ENCODE measurements at regions not wholly inside any gene's neighbourhood (a gene's known extent, or its start where the extent isn't known, plus 50 kb on each side); places are given as distances from the start of the nearest gene placed in this dataset.
"Not testable (repeated sequence)": the region's sequence is repeated elsewhere in the genome, so short reads cannot be mapped to it uniquely, and the experiment has no call there.

GRCh38 chr5:2534970-2535369 lies 216.5 kb downstream of the IRX2 start:
- Histone ChIP-seq H3K9me3 (ENCODE audit: insufficient read depth, low read length) (no peaks in the 10 kb centered on the region), H3K9me2 (replicated peaks; ENCODE audit: insufficient read depth, low read length) (no peaks in the 10 kb centered on the region), H3K27ac (ENCODE audit: low read depth, low read length) (no peak overlapping the region), H3F3A (ENCODE audit: insufficient read depth) (no peaks in the 10 kb centered on the region), H3K36me3 (ENCODE audit: low read length) (no peaks in the 10 kb centered on the region), H4K20me1 (ENCODE audit: low read depth, low read length) (no peaks in the 10 kb centered on the region), H3K27me3 (ENCODE audit: low read length) (no peaks in the 10 kb centered on the region), H3K4me2 (ENCODE audit: low read depth, low read length, poor library complexity, severe bottlenecking) (no peak overlapping the region), H2AFZ (ENCODE audit: low read depth, low read length, severe bottlenecking) (no peak overlapping the region), H3K9ac (ENCODE audit: low read length) (no peak overlapping the region), H3K79me2 (ENCODE audit: insufficient read depth, low read length) (no peaks in the 10 kb centered on the region), H3K4me3 (ENCODE audit: insufficient read depth, low read length, poor library complexity, severe bottlenecking) (no peak overlapping the region)
- TF ChIP-seq EZH2phosphoT487 (conservative IDR thresholded peaks at IDR 0.05; ENCODE audit: low read length) (no peak), CTCF (IDR thresholded peaks at IDR 0.05; ENCODE audit: insufficient read depth, low read length, poor library complexity, severe bottlenecking) (no peak)

- no peak overlapping the region for H2AFZ ChIP-seq (ENCODE audit: low read depth, low read length, severe bottlenecking)
- H3K27ac ChIP-seq (ENCODE audit: low read depth, low read length) = no peak overlapping the region
- H3K9me2 ChIP-seq (replicated peaks; ENCODE audit: insufficient read depth, low read length) = no peaks in the 10 kb centered on the region
- H3F3A ChIP-seq (ENCODE audit: insufficient read depth) = no peaks in the 10 kb centered on the region
- no peak overlapping the region for H3K9ac ChIP-seq (ENCODE audit: low read length)
- H3K4me3 ChIP-seq (ENCODE audit: insufficient read depth, low read length, poor library complexity, severe bottlenecking) = no peak overlapping the region
- no peak for TF ChIP-seq CTCF (IDR thresholded peaks at IDR 0.05; ENCODE audit: insufficient read depth, low read length, poor library complexity, severe bottlenecking)
- TF ChIP-seq EZH2phosphoT487 (conservative IDR thresholded peaks at IDR 0.05; ENCODE audit: low read length) = no peak
- no peaks in the 10 kb centered on the region for H3K79me2 ChIP-seq (ENCODE audit: insufficient read depth, low read length)
- H3K4me2 ChIP-seq (ENCODE audit: low read depth, low read length, poor library complexity, severe bottlenecking) = no peak overlapping the region
- H3K27me3 ChIP-seq (ENCODE audit: low read length) = no peaks in the 10 kb centered on the region
- H3K36me3 ChIP-seq (ENCODE audit: low read length) = no peaks in the 10 kb centered on the region
- no peaks in the 10 kb centered on the region for H3K9me3 ChIP-seq (ENCODE audit: insufficient read depth, low read length)
- H4K20me1 ChIP-seq (ENCODE audit: low read depth, low read length) = no peaks in the 10 kb centered on the region
These were observed 217.2 kb downstream of the IRX2 start for GRCh38 chr5:2534251-2534650.

GRCh38 chr5:2533848-2534247 lies 217.6 kb downstream of the IRX2 start:
- not testable (repeated sequence) for H2AFZ ChIP-seq (ENCODE audit: low read depth, low read length, severe bottlenecking); H3K79me2 ChIP-seq (ENCODE audit: insufficient read depth, low read length); H4K20me1 ChIP-seq (ENCODE audit: low read depth, low read length); H3K4me3 ChIP-seq (ENCODE audit: insufficient read depth, low read length, poor library complexity, severe bottlenecking); H3K9me2 ChIP-seq (replicated peaks; ENCODE audit: insufficient read depth, low read length); H3K4me2 ChIP-seq (ENCODE audit: low read depth, low read length, poor library complexity, severe bottlenecking); H3K27ac ChIP-seq (ENCODE audit: low read depth, low read length); H3K36me3 ChIP-seq (ENCODE audit: low read length); H3K27me3 ChIP-seq (ENCODE audit: low read length); H3K9ac ChIP-seq (ENCODE audit: low read length); H3F3A ChIP-seq (ENCODE audit: insufficient read depth); H3K9me3 ChIP-seq (ENCODE audit: insufficient read depth, low read length)

GRCh38 chr5:2532809-2533208 lies 218.7 kb downstream of the IRX2 start:
- Histone ChIP-seq H3K27me3 (ENCODE audit: low read length) (no peaks in the 10 kb centered on the region), H3K27ac (ENCODE audit: low read depth, low read length) (no peak overlapping the region), H3K4me2 (ENCODE audit: low read depth, low read length, poor library complexity, severe bottlenecking) (no peak overlapping the region), H2AFZ (ENCODE audit: low read depth, low read length, severe bottlenecking) (no peak overlapping the region), H3K36me3 (ENCODE audit: low read length) (no peaks in the 10 kb centered on the region), H3K9ac (ENCODE audit: low read length) (no peak overlapping the region), H3K79me2 (ENCODE audit: insufficient read depth, low read length) (no peaks in the 10 kb centered on the region), H3K4me3 (ENCODE audit: insufficient read depth, low read length, poor library complexity, severe bottlenecking) (no peak overlapping the region), H4K20me1 (ENCODE audit: low read depth, low read length) (no peaks in the 10 kb centered on the region), H3F3A (ENCODE audit: insufficient read depth) (no peaks in the 10 kb centered on the region), H3K9me3 (ENCODE audit: insufficient read depth, low read length) (no peaks in the 10 kb centered on the region), H3K9me2 (replicated peaks; ENCODE audit: insufficient read depth, low read length) (no peaks in the 10 kb centered on the region)
- TF ChIP-seq CTCF (IDR thresholded peaks at IDR 0.05; ENCODE audit: insufficient read depth, low read length, poor library complexity, severe bottlenecking) (no peak), EZH2phosphoT487 (conservative IDR thresholded peaks at IDR 0.05; ENCODE audit: low read length) (no peak)
